GM18873 (cell line): ENCODE measurements at regions not wholly inside any gene's neighbourhood (a gene's known extent, or its start where the extent isn't known, plus 50 kb on each side); places are given as distances from the start of the nearest gene placed in this dataset.
"Not testable (repeated sequence)": the region's sequence is repeated elsewhere in the genome, so short reads cannot be mapped to it uniquely, and the experiment has no call there.

Experiments
- ATAC-seq: cut with Tn5 transposase; IDR thresholded peaks from one replicate; pipeline ENCODE4 v1.9.1; 2021; ENCODE audit warnings: mild to moderate bottlenecking, moderate library complexity, moderate number of reproducible peaks; ENCODE audit not compliant: unreplicated experiment, low FRiP score

DNA sequence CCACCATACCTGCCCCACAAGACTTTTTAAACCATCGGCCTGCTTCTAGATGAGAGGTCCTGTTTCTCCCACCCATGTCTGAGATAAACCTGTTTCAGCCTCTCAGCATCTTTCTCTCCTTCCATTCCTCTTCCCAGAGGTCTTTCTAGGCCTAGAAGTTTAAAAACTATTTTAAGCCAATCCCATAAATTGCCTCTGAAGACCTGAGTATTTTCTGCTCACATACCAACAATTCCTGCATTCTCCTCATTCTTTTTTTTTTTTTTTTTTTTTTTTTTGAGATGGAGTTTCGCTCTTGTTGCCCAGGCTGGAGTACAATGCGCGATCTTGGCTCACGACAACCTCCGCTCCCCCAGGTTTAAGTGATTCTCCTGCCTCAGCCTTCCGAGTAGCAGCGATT lies 262.9 kb upstream of the AUTS2 start:
- ATAC-seq = no peak

- no peak for ATAC-seq
Observed at GRCh38 chr7:69336976-69337375, 261.3 kb upstream of the AUTS2 start.

DNA sequence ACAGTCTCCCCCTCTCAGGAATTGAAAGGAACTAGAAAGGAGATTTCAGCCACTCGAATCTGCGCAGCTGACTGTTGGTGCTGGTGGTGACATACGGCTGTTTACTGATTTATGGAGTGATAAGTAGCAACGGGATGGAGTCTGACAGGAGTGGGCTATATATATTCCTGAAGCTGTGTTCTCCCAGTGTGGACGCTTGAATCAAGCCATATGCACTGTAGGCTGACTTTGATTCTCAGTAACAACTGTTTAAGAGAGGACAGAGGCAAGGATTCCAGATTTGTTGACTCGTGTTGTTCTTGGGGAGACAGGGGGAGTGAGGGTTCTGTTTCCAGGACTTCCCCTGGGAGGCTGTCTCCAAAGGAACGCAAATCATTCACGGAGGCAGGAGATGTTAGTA lies 260.1 kb upstream of the AUTS2 start:
- no peak for ATAC-seq

- no peak for ATAC-seq
Observed at GRCh38 chr7:69341288-69341687, 257.0 kb upstream of the AUTS2 start.

GRCh38 chr7:69342154-69342884 lies 256.0 kb upstream of the AUTS2 start:
- ATAC-seq = no peak

GRCh38 chr7:69349291-69349690 lies 249.0 kb upstream of the AUTS2 start:
- ATAC-seq = no peak

GRCh38 chr7:69358163-69358821 lies 240.0 kb upstream of the AUTS2 start:
- no peak for ATAC-seq

GRCh38 chr7:69359003-69359700 lies 239.1 kb upstream of the AUTS2 start:
- ATAC-seq = no peak

GRCh38 chr7:69360913-69361312 lies 237.4 kb upstream of the AUTS2 start:
- ATAC-seq = no peak

GRCh38 chr7:69363136-69363535 lies 235.1 kb upstream of the AUTS2 start:
- ATAC-seq = no peak

- no peak for ATAC-seq
Observed at GRCh38 chr7:69364813-69365643, 233.2 kb upstream of the AUTS2 start.

DNA sequence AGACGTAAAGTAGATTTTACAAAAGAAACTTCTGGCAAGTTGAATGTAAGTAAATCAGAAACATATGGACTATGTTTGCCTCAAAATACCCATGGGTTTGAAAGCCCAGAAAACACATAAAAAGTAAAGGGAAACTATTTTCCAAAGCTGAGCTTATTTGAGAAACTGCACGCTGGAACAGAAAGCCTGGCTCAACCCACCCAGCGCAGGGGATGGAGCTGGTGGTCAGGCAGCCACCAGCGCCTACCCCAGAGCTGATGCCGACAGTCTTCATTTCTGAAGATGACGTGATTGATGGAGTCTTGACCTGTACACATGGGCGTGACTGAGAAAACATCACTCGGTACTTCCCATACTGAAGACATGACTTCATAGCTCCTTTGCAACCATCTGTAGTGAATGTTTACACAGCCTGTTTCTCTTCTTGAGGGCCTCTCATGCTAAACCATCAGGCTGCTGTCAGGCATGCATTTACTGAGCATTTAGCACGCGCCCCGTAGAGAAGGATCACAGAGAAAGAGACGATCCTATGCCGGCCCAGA lies 232.6 kb upstream of the AUTS2 start:
- ATAC-seq = no peak

GRCh38 chr7:69367780-69368179 lies 230.5 kb upstream of the AUTS2 start:
- ATAC-seq = no peak

GRCh38 chr7:69373171-69374043 lies 224.9 kb upstream of the AUTS2 start:
- ATAC-seq = no peak

DNA sequence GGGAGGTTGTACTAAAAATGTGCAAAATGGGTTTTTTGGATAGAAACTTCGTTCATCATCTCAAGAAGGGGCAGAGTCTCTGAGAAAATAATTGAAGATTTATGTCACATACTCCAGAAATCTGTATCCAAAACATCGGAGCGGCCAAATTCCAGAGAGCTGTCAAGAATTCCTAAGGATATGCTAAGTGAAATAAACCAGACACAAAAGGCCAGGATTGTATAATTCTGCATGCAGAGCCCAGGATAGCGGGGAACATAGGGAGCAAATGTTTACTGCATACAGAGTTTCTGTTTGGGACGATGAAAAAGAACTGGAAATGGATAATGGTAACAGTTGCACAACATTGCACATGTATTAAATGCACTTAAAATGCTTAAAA lies 224.2 kb upstream of the AUTS2 start:
- no peak for ATAC-seq

DNA sequence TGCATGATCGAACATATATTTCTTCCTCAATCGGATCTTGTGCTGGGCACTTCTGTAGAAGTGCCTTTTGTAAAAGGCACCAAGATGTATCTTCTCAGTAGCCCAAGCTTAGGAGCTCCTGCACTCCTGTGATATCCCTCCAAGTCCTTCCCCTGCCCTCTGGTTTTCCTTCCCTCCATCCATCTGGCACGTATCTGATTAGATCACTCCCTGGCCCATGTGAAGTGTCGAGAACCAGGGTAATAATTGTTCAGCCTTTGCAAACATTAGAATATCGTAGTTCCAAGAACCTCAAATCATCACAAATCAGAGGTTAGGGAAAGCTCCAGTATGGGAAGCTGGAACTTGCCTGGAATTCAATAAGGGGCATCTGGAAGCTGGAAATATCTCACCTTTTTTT lies 221.1 kb upstream of the AUTS2 start:
- no peak for ATAC-seq

DNA sequence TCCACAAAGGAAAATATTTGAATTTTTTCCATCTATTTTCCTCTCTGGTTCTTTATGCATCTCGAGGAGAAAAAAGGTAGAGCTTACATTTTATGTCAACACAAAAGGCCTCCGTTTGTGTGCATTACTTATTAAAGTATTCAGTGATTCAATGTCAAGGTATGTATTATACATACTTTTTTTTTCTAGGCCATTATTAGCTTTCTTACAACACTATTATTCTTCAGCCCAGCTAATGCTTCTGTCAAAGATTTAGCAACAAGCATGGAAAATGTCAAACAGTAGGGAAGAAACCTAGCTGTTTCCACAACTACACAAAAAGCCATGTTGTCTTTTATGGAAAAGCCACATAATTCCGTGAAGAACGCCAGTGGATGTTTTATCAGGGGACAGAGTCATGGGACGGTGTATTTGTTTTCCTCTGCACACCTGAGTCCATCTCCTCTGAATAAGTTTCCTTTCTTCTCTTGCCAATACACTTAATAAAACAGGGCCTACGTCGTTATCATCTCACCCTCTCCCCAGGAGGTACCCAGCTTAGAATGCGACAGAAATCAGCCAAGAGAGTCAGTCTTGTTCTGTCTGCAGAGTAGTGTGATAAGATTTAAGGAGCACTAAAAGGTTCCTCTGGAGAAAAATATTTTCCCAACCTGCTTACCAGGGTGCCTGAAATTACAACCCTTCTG lies 209.7 kb upstream of the AUTS2 start:
- no peak for ATAC-seq

- no peak for ATAC-seq
Observed at GRCh38 chr7:69389216-69389615, 209.1 kb upstream of the AUTS2 start.

DNA sequence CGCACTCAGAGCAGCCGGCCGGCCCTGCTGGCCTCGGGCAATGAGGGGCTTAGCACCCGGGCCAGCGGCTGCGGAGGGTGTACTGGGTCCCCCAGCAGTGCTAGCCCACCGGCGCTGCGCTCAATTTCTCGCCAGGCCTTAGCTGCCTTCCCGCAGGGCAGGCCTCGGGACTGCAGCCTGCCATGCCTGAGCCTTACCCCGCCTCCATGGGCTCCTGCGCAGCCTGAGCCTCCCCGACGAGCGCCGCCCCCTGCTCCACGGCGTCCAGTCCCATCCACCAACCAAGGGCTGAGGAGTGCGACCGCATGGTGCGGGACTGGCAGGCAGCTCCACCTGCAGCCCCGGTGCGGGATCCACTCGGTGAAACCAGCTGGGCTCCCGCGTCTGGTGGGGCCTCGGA lies 204.4 kb upstream of the AUTS2 start:
- ATAC-seq = not testable (repeated sequence)
